Brain pericyte (primary cell): ENCODE measurements at regions not wholly inside any gene's neighbourhood (a gene's known extent, or its start where the extent isn't known, plus 50 kb on each side); places are given as distances from the start of the nearest gene placed in this dataset.
"Not testable (repeated sequence)": the region's sequence is repeated elsewhere in the genome, so short reads cannot be mapped to it uniquely, and the experiment has no call there.

ENCODE experiments used
- DNase-seq: peaks from one replicate; pipeline ENCODE4 v3.0.0-alpha.2; 2012; ENCODE audit warnings: low read depth, low spot score

- DNase-seq: no peak
Observed at GRCh38 chr11:28826807-28827206, 718.6 kb downstream of the METTL15 start.

GRCh38 chr11:28822576-28822975 is 714.4 kb downstream of the METTL15 start:
- DNase-seq: no peak

- DNase-seq: no peak
Observed at GRCh38 chr11:28820296-28820989, 712.3 kb downstream of the METTL15 start.

- no peak for DNase-seq
Observed at GRCh38 chr11:28819741-28820140, 711.6 kb downstream of the METTL15 start.

GRCh38 chr11:28815110-28815509 is 706.9 kb downstream of the METTL15 start:
- no peak for DNase-seq

GRCh38 chr11:28808771-28809170 is 700.6 kb downstream of the METTL15 start:
- no peak for DNase-seq

GRCh38 chr11:28799316-28799715 is 691.1 kb downstream of the METTL15 start:
- DNase-seq: no peak

- no peak for DNase-seq
Observed at GRCh38 chr11:28798286-28798685, 690.1 kb downstream of the METTL15 start.

- no peak for DNase-seq
Observed at GRCh38 chr11:28797536-28797935, 689.3 kb downstream of the METTL15 start.

- DNase-seq: no peak
Observed at GRCh38 chr11:28794405-28794804, 686.2 kb downstream of the METTL15 start.

- no peak for DNase-seq
Observed at GRCh38 chr11:28793282-28793738, 685.1 kb downstream of the METTL15 start.

GRCh38 chr11:28792856-28793255 is 684.7 kb downstream of the METTL15 start:
- DNase-seq: no peak

- DNase-seq: not testable (repeated sequence)
Observed at GRCh38 chr11:28787897-28788296, 679.7 kb downstream of the METTL15 start.

- no peak for DNase-seq
Observed at GRCh38 chr11:28777126-28777525, 668.9 kb downstream of the METTL15 start.

- DNase-seq: no peak
Observed at GRCh38 chr11:28773606-28774005, 665.4 kb downstream of the METTL15 start.

- DNase-seq: no peak
Observed at GRCh38 chr11:28770806-28771205, 662.6 kb downstream of the METTL15 start.

- DNase-seq: no peak
Observed at GRCh38 chr11:28767574-28767973, 659.4 kb downstream of the METTL15 start.

- DNase-seq: no peak
Observed at GRCh38 chr11:28763876-28764275, 655.7 kb downstream of the METTL15 start.

- DNase-seq: no peak
Observed at GRCh38 chr11:28763151-28763550, 655.0 kb downstream of the METTL15 start.

GRCh38 chr11:28760676-28761390 is 652.6 kb downstream of the METTL15 start:
- no peak for DNase-seq

GRCh38 chr11:28759311-28759710 is 651.1 kb downstream of the METTL15 start:
- no peak for DNase-seq

GRCh38 chr11:28757725-28758515 is 649.7 kb downstream of the METTL15 start:
- DNase-seq: no peak
